Thoracic aorta (tissue), 2 donors: ENCODE measurements at regions not wholly inside any gene's neighbourhood (a gene's known extent, or its start where the extent isn't known, plus 50 kb on each side); places are given as distances from the start of the nearest gene placed in this dataset.

Source experiments
- ATAC-seq: fragments of 150-250 bp; one replicate; pipeline ENCODE4 v1.8.0; 2017; ENCODE audit warnings: low read depth; ENCODE audit not compliant: insufficient number of reproducible peaks, low FRiP score
- DNase-seq: peaks from one replicate; pipeline ENCODE4 v3.0.0-alpha.2; 2020; ENCODE audit warnings: low spot score
- H3K27ac ChIP-seq, 2 donors: fragments of 200-600 bp; sonication (generic); 1 replicate in 1 of 2; 2 replicates in 1 of 2; pipeline ENCODE4 v1.5.1; 2016; ENCODE audit warnings: mild to moderate bottlenecking in 2 of 2, moderate library complexity in 2 of 2
- H3K27me3 ChIP-seq: fragments of 200-600 bp; sonication (generic); replicated peaks from 2 replicates; pipeline ENCODE4 v1.6.0; 2016; ENCODE audit warnings: mild to moderate bottlenecking; ENCODE audit not compliant: insufficient read depth
- H3K36me3 ChIP-seq: fragments of 200-600 bp; sonication (generic); one replicate; pipeline ENCODE4 v1.5.1; 2016
- H3K4me1 ChIP-seq, 2 donors: fragments of 200-600 bp; sonication (generic); 1 replicate in 1 of 2; 2 replicates in 1 of 2; pipeline versions ENCODE4 v1.5.1 to v1.6.0; 2016; ENCODE audit warnings: low read depth in 2 of 2, mild to moderate bottlenecking in 1 of 2; ENCODE audit not compliant: control insufficient read depth in 1 of 2
- H3K4me3 ChIP-seq: fragments of 200-600 bp; sonication (generic); 2 replicates; pipeline ENCODE4 v1.5.1; 2016; ENCODE audit warnings: mild to moderate bottlenecking
- H3K9me3 ChIP-seq: fragments of 200-600 bp; sonication (generic); 2 replicates; pipeline ENCODE4 v1.5.1; 2016
- CTCF ChIP-seq: fragments of 200-600 bp; sonication (generic); IDR thresholded peaks from one replicate; pipeline ENCODE4 v1.5.1; 2019; ENCODE audit warnings: antibody characterized with exemption

- no peak overlapping the region for H3K4me3 ChIP-seq
- no peaks in the 10 kb centered on the region for H3K4me1 ChIP-seq
- H3K9me3 ChIP-seq = no peaks in the 10 kb centered on the region
- no peaks in the 10 kb centered on the region for H3K36me3 ChIP-seq
- TF ChIP-seq CTCF = no peak
- no peak overlapping the region for H3K27ac ChIP-seq
- H3K27me3 ChIP-seq = no peaks in the 10 kb centered on the region
- no peak for ATAC-seq
- no peak for DNase-seq
Measured at GRCh38 chr4:152225680-152226079, 310.2 kb downstream of the FBXW7 start.

- TF ChIP-seq CTCF = no peak
- H3K27ac ChIP-seq = no peak overlapping the region
- DNase-seq = no peak
- H3K27me3 ChIP-seq = no peaks in the 10 kb centered on the region
- peaks cover 0 to 6% of the 10 kb centered on the region in 2 donors for H3K4me1 ChIP-seq
- ATAC-seq = no peak
- H3K4me3 ChIP-seq = no peak overlapping the region
- no peaks in the 10 kb centered on the region for H3K9me3 ChIP-seq
- no peaks in the 10 kb centered on the region for H3K36me3 ChIP-seq
Measured at GRCh38 chr4:152224721-152225420, 311.0 kb downstream of the FBXW7 start.

- H3K9me3 ChIP-seq = no peaks in the 10 kb centered on the region
- ATAC-seq = no peak
- DNase-seq = no peak
Measured at GRCh38 chr4:152224223-152224622, 311.7 kb downstream of the FBXW7 start.

GRCh38 chr4:152223600-152223999 is 312.3 kb downstream of the FBXW7 start:
- Histone ChIP-seq H3K4me3 (no peak overlapping the region), H3K27ac (no peak overlapping the region), H3K27me3 (no peaks in the 10 kb centered on the region), H3K9me3 (no peaks in the 10 kb centered on the region), H3K36me3 (no peaks in the 10 kb centered on the region), H3K4me1 (peaks cover 0 to 6% of the 10 kb centered on the region in 2 donors)
- ATAC-seq (no peak), DNase-seq (no peak)
- no peak for TF ChIP-seq CTCF

More at GRCh38 chr4:152224223-152224622, 311.7 kb downstream of the FBXW7 start:
- no peaks in the 10 kb centered on the region for H3K36me3 ChIP-seq
- H3K4me1 ChIP-seq = peaks cover 0 to 6% of the 10 kb centered on the region in 2 donors
- TF ChIP-seq CTCF = no peak
- H3K4me3 ChIP-seq = no peak overlapping the region
- no peaks in the 10 kb centered on the region for H3K27me3 ChIP-seq
- H3K27ac ChIP-seq = no peak overlapping the region

GRCh38 chr4:152221816-152222516 is 313.9 kb downstream of the FBXW7 start:
- no peak for DNase-seq
- Histone ChIP-seq H3K36me3 (no peaks in the 10 kb centered on the region), H3K27me3 (no peaks in the 10 kb centered on the region), H3K9me3 (no peaks in the 10 kb centered on the region), H3K27ac (no peak overlapping the region), H3K4me3 (no peak overlapping the region), H3K4me1 (peaks cover 0 to 6% of the 10 kb centered on the region in 2 donors)
- no peak for ATAC-seq
- no peak for TF ChIP-seq CTCF
